ENCODE measurements at regions not wholly inside any gene's neighbourhood (a gene's known extent, or its start where the extent isn't known, plus 50 kb on each side); places are given as distances from the start of the nearest gene placed in this dataset.

DNA sequence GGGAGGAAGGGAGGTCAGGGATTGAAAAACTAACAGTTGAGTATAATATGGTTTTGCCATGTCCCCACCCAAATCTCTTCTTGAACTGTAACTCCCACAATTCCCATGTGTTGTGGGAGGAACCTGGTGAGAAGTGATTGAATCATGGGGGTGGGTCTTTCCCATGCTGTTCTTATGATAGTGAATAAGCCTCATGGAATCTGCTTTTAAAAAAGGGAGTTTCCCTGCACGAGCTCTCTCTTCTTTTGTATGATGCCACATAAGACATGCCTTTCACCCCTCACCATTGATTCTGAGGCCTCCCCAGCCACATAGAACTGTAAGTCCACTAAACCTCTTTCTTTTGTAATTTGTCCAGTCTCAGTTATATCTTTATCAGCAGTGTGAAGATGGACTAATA is 833.4 kb upstream of the MAP3K7 start:
- Histone ChIP-seq H2BK20ac (ENCODE audit: low read depth, low read length, poor library complexity, severe bottlenecking) (no peak overlapping the region), H3K23ac (ENCODE audit: insufficient read length, low read depth, low read length) (no peak overlapping the region), H3K9me3 (ENCODE audit: control insufficient read depth, low read depth, low read length) (no peaks in the 10 kb centered on the region), H4K8ac (replicated peaks; ENCODE audit: insufficient read length, low read depth, low read length) (no peak overlapping the region), H3K27ac (ENCODE audit: insufficient read length, low read depth, low read length) (no peak overlapping the region), H3K79me1 (ENCODE audit: insufficient read depth, low read depth, low read length, poor library complexity, severe bottlenecking) (no peaks in the 10 kb centered on the region), H2BK15ac (ENCODE audit: low read depth, low read length) (no peak overlapping the region), H3K27me3 (ENCODE audit: insufficient read depth, low read length) (no peaks in the 10 kb centered on the region), H2BK120ac (ENCODE audit: low read depth, low read length, poor library complexity, severe bottlenecking) (no peak overlapping the region), H3K23me2 (ENCODE audit: insufficient read length, low read depth, low read length, poor library complexity, severe bottlenecking) (no peaks in the 10 kb centered on the region), H3T11ph (ENCODE audit: low read length) (no peak overlapping the region), H2AFZ (ENCODE audit: low read length) (no peak overlapping the region), H3K14ac (ENCODE audit: insufficient read depth, low read length) (no peak overlapping the region), H4K91ac (ENCODE audit: insufficient read length, low read depth, low read length) (no peak overlapping the region), H4K20me1 (ENCODE audit: control insufficient read depth, insufficient read depth, insufficient read length) (no peaks in the 10 kb centered on the region), H3K4me1 (ENCODE audit: insufficient read depth, low read length) (peaks cover 5% of the 10 kb centered on the region; the same call in 1 of the 2 replicates), H2BK5ac (ENCODE audit: insufficient read length, low read length) (no peak overlapping the region), H3K4ac (ENCODE audit: low read depth, low read length) (no peak overlapping the region), H4K5ac (ENCODE audit: insufficient read length, low read depth, low read length) (no peak overlapping the region), H2BK12ac (ENCODE audit: insufficient read length, low read depth, low read length) (no peak overlapping the region), H3K79me2 (ENCODE audit: insufficient read depth, low read length) (no peaks in the 10 kb centered on the region), H3K9ac (ENCODE audit: extremely low read depth, insufficient read length, low read length) (no peak overlapping the region), H3K4me2 (ENCODE audit: insufficient read depth, insufficient read length, low read length) (no peak overlapping the region), H3K56ac (ENCODE audit: insufficient read length, low read depth, low read length) (no peak overlapping the region), H3K18ac (ENCODE audit: insufficient read length, low read depth, low read length) (no peak overlapping the region), H2AK5ac (ENCODE audit: insufficient read length, low read length) (no peak overlapping the region)
- peaks cover 5 to 17% (median 8%) of the 10 kb centered on the region in 3 experiments for H3K36me3 Mint-ChIP-seq (ENCODE audit: insufficient read depth in 1 of 3, low read depth in 3 of 3)
- peaks cover 20 to 24% of the 10 kb centered on the region in 2 experiments for H3K9me3 Mint-ChIP-seq
- WGBS (ENCODE audit: extremely low coverage, insufficient read length, low lambda C conversion rate): no CpG with 5 or more reads among the region's 1 CpG
- H3K4me1 Mint-ChIP-seq: peaks cover 7% of the 10 kb centered on the region in 2 experiments
- H3K4me3 Mint-ChIP-seq: no peak overlapping the region
- no peak overlapping the region for H3K27ac Mint-ChIP-seq
- TF ChIP-seq, protein P1, sequence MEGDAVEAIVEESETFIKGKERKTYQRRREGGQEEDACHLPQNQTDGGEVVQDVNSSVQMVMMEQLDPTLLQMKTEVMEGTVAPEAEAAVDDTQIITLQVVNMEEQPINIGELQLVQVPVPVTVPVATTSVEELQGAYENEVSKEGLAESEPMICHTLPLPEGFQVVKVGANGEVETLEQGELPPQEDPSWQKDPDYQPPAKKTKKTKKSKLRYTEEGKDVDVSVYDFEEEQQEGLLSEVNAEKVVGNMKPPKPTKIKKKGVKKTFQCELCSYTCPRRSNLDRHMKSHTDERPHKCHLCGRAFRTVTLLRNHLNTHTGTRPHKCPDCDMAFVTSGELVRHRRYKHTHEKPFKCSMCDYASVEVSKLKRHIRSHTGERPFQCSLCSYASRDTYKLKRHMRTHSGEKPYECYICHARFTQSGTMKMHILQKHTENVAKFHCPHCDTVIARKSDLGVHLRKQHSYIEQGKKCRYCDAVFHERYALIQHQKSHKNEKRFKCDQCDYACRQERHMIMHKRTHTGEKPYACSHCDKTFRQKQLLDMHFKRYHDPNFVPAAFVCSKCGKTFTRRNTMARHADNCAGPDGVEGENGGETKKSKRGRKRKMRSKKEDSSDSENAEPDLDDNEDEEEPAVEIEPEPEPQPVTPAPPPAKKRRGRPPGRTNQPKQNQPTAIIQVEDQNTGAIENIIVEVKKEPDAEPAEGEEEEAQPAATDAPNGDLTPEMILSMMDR (conservative IDR thresholded peaks at IDR 0.05): no peak
- no peaks in the 10 kb centered on the region for H3K27me3 Mint-ChIP-seq (ENCODE audit: low read depth)
- no peak for DNase-seq

Data from H9 (cell line).